DND-41 (cell line): ENCODE measurements at regions not wholly inside any gene's neighbourhood (a gene's known extent, or its start where the extent isn't known, plus 50 kb on each side); places are given as distances from the start of the nearest gene placed in this dataset.

Experiments used
- ATAC-seq: fragments of 200-7000 bp; cut with Tn5 transposase; 3 replicates; pipeline ENCODE4 v1.9.1; 2021; ENCODE audit warnings: low read depth; ENCODE audit not compliant: insufficient read depth
- DNase-seq: peaks from one replicate; pipeline ENCODE4 v3.0.0-alpha.2; 2020
- H2AFZ ChIP-seq: 2 replicates; pipeline ENCODE4 v1.6.0; 2012; ENCODE audit warnings: low read depth, low read length
- H3K27ac ChIP-seq: 2 replicates; pipeline ENCODE4 v1.5.1; 2012; ENCODE audit warnings: low read length, inconsistent platforms
- H3K27me3 ChIP-seq: fragments of 200-600 bp; sonication (generic); 2 replicates; pipeline ENCODE4 v1.6.0; 2012; ENCODE audit warnings: low read length, mild to moderate bottlenecking, inconsistent platforms; ENCODE audit not compliant: insufficient read depth, poor library complexity
- H3K36me3 ChIP-seq: 2 replicates; pipeline ENCODE4 v1.5.1; 2012; ENCODE audit warnings: low read length, inconsistent platforms; ENCODE audit not compliant: insufficient read depth
- H3K4me1 ChIP-seq: 2 replicates; pipeline ENCODE4 v1.5.1; 2012; ENCODE audit warnings: mild to moderate bottlenecking, low read length; ENCODE audit not compliant: insufficient read depth
- H3K4me2 ChIP-seq: 2 replicates; pipeline ENCODE4 v1.6.0; 2012; ENCODE audit warnings: mild to moderate bottlenecking, moderate library complexity, low read length, inconsistent platforms; ENCODE audit not compliant: insufficient read depth
- H3K4me3 ChIP-seq, 2 experiments: fragments of 200-600 bp in 1 of 2; shearing (Covaris generic) in 1 of 2; 2 replicates each; pipeline ENCODE4 v1.5.1; 2012 to 2016; ENCODE audit warnings: inconsistent platforms in 2 of 2, low read length in 2 of 2, mild to moderate bottlenecking in 2 of 2, low read depth in 1 of 2, moderate library complexity in 1 of 2
- H3K79me2 ChIP-seq: 2 replicates; pipeline ENCODE4 v1.6.0; 2012; ENCODE audit warnings: low read length, inconsistent platforms; ENCODE audit not compliant: insufficient read depth
- H3K9ac ChIP-seq: 2 replicates; pipeline ENCODE4 v1.6.0; 2012; ENCODE audit warnings: low read depth, mild to moderate bottlenecking, inconsistent platforms, low read length, moderate library complexity
- H3K9me3 ChIP-seq: 2 replicates; pipeline ENCODE4 v1.5.1; 2012; ENCODE audit warnings: low read length, moderate library complexity, mild to moderate bottlenecking, inconsistent platforms; ENCODE audit not compliant: insufficient read depth, severe bottlenecking
- H4K20me1 ChIP-seq: 2 replicates; pipeline ENCODE4 v1.6.0; 2012; ENCODE audit warnings: low read length; ENCODE audit not compliant: insufficient read depth
- CTCF ChIP-seq: IDR thresholded peaks from 2 replicates; pipeline ENCODE4 v1.5.1; 2012; ENCODE audit warnings: borderline replicate concordance, low read length, moderate library complexity, mild to moderate bottlenecking; ENCODE audit not compliant: poor library complexity, severe bottlenecking; ENCODE audit errors: extremely low read depth
- EZH2 ChIP-seq: IDR thresholded peaks from 3 replicates; pipeline ENCODE4 v1.6.1; 2012; ENCODE audit warnings: borderline replicate concordance, low read depth, mild to moderate bottlenecking, moderate library complexity, low read length, inconsistent platforms; ENCODE audit not compliant: severe bottlenecking

- Histone ChIP-seq H3K79me2 (no peaks in the 10 kb centered on the region), H3K36me3 (no peaks in the 10 kb centered on the region), H3K27me3 (peaks cover 14% of the 10 kb centered on the region), H2AFZ (no peak overlapping the region), H3K27ac (no peak overlapping the region), H3K9me3 (no peaks in the 10 kb centered on the region), H3K4me1 (no peaks in the 10 kb centered on the region), H3K9ac (no peak overlapping the region), H4K20me1 (no peaks in the 10 kb centered on the region), H3K4me3 (no peak overlapping the region), H3K4me2 (no peak overlapping the region)
- no peak for TF ChIP-seq CTCF
- no peak for TF ChIP-seq EZH2
- no peak for DNase-seq
- ATAC-seq, result no peak
These were observed 78.4 kb upstream of the NECTIN1 start for GRCh38 chr11:119807402-119807801.

- Histone ChIP-seq H3K9me3 (no peaks in the 10 kb centered on the region), H3K4me1 (no peaks in the 10 kb centered on the region), H3K36me3 (no peaks in the 10 kb centered on the region), H2AFZ (no peak overlapping the region), H3K79me2 (no peaks in the 10 kb centered on the region), H3K4me3 (no peak overlapping the region), H3K27ac (no peak overlapping the region), H3K4me2 (no peak overlapping the region), H4K20me1 (no peaks in the 10 kb centered on the region), H3K9ac (no peak overlapping the region), H3K27me3 (peaks cover 14% of the 10 kb centered on the region)
- TF ChIP-seq CTCF (no peak), EZH2 (no peak)
- DNase-seq, result no peak
- no peak for ATAC-seq
These were observed 77.3 kb upstream of the NECTIN1 start for GRCh38 chr11:119806064-119806915.

DNA sequence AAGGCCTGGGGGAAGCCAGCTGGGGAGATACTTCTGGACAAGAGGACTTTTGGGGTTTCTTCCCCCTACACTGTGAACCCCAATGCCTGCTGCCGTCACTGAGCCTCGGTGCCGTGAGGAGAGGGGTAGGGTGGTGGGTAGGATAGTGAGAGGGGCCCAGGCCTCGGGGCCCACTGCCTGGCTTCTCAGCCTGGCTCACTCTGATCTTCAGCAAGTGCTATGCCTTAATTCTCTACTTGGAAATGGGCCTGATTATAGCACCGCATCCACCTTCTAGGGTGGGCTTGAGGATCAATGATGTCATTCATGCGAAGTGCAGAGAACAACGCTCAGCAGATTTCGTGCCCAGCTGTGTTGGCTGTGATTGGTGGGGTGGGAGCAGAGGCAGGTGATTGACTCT, 76.7 kb upstream of the NECTIN1 start:
- Histone ChIP-seq H3K9ac (no peak overlapping the region), H4K20me1 (no peaks in the 10 kb centered on the region), H3K4me3 (no peak overlapping the region), H3K27me3 (peaks cover 14% of the 10 kb centered on the region), H3K79me2 (no peaks in the 10 kb centered on the region), H3K4me1 (no peaks in the 10 kb centered on the region), H3K9me3 (no peaks in the 10 kb centered on the region), H3K36me3 (no peaks in the 10 kb centered on the region), H2AFZ (no peak overlapping the region), H3K27ac (no peak overlapping the region), H3K4me2 (no peak overlapping the region)
- ATAC-seq, result no peak
- no peak for TF ChIP-seq CTCF
- TF ChIP-seq EZH2, result no peak
- no peak for DNase-seq
